PFSK-1 (cell line): ENCODE measurements at regions not wholly inside any gene's neighbourhood (a gene's known extent, or its start where the extent isn't known, plus 50 kb on each side); places are given as distances from the start of the nearest gene placed in this dataset.

ENCODE experiments used
- FOXP2 ChIP-seq: optimal IDR thresholded peaks from 2 replicates; pipeline ENCODE3; 2011; ENCODE audit warnings: borderline replicate concordance, control low read depth, inconsistent platforms; ENCODE audit not compliant: insufficient read depth; ENCODE audit errors: extremely low read length, extremely low read depth
- POLR2AphosphoS5 ChIP-seq: IDR thresholded peaks from 2 replicates; pipeline ENCODE4 v1.6.1; 2012; ENCODE audit warnings: low read depth, mild to moderate bottlenecking, control low read depth, low read length, moderate library complexity
- REST ChIP-seq, 2 experiments: IDR thresholded peaks; 2 replicates each; pipeline versions ENCODE4 v1.6.1 to v1.8.0; 2011 to 2012; ENCODE audit warnings: low read depth in 2 of 2, low read length in 2 of 2, control low read depth in 1 of 2, inconsistent platforms in 1 of 2, mild to moderate bottlenecking in 1 of 2, moderate library complexity in 1 of 2; ENCODE audit not compliant: insufficient read depth in 1 of 2
- SIN3A ChIP-seq: IDR thresholded peaks from 2 replicates; pipeline ENCODE4 v1.6.1; 2012; ENCODE audit warnings: mild to moderate bottlenecking, low read length, moderate library complexity, borderline replicate concordance; ENCODE audit not compliant: insufficient read depth
- TAF1 ChIP-seq: IDR thresholded peaks from 2 replicates; pipeline ENCODE4 v1.6.1; 2012; ENCODE audit warnings: low read length, control low read depth, borderline replicate concordance; ENCODE audit not compliant: insufficient read depth

- TF ChIP-seq TAF1 (no peak), REST (IDR thresholded peaks at IDR 0.05; ENCODE audit: insufficient read depth in 1 of 2, low read depth in 2 of 2, low read length in 2 of 2) (no peak), SIN3A (no peak), FOXP2 (no peak), POLR2AphosphoS5 (no peak)
Measured at GRCh38 chr1:147479864-147480564, 61.3 kb upstream of the BCL9 start.

- TF ChIP-seq TAF1 (no peak), POLR2AphosphoS5 (no peak), FOXP2 (no peak), REST (IDR thresholded peaks at IDR 0.05; ENCODE audit: insufficient read depth in 1 of 2, low read depth in 2 of 2, low read length in 2 of 2) (no peak), SIN3A (no peak)
Measured at GRCh38 chr1:147480565-147480935, 60.8 kb upstream of the BCL9 start.

GRCh38 chr1:147486876-147487656, 54.2 kb upstream of the BCL9 start:
- TF ChIP-seq REST (IDR thresholded peaks at IDR 0.05; ENCODE audit: insufficient read depth in 1 of 2, low read depth in 2 of 2, low read length in 2 of 2) = no peak

- TF ChIP-seq REST (IDR thresholded peaks at IDR 0.05; ENCODE audit: insufficient read depth in 1 of 2, low read depth in 2 of 2, low read length in 2 of 2) (no peak), POLR2AphosphoS5 (no peak), SIN3A (no peak), TAF1 (no peak), FOXP2 (no peak)
Measured at GRCh38 chr1:147491098-147491497, 50.2 kb upstream of the BCL9 start.
